Endothelial cell of umbilical vein (primary cell): ENCODE measurements at regions not wholly inside any gene's neighbourhood (a gene's known extent, or its start where the extent isn't known, plus 50 kb on each side); places are given as distances from the start of the nearest gene placed in this dataset.

ENCODE experiments used
- BruUV-seq: library from RNA; stranded (reverse); fragments of 400-500 nt; replicated peaks from 2 replicates; lab custom pipeline; 2021; lab: Mats Ljungman, UMichigan
- CTCF ChIA-PET: fragments of 300-600, 350-600 bp; sonication (Branson Sonifier 250); formaldehyde crosslinking; loops from one replicate; lab custom pipeline; 2021; ENCODE audit warnings: antibody characterized with exemption, inconsistent platforms; lab: Charles Lee
- POLR2A ChIA-PET: fragments of 300-600, 350-600 bp; sonication (Branson Sonifier 250); formaldehyde crosslinking; loops from one replicate; lab custom pipeline; 2021; ENCODE audit warnings: antibody characterized with exemption, inconsistent platforms; lab: Charles Lee
- DNase-seq: peaks from one replicate; pipeline ENCODE4 v3.0.0-alpha.2; 2011; ENCODE audit warnings: low read depth, low spot score
- FAIRE-seq: peaks from 2 replicates; lab custom pipeline; 2011; peaks lifted over from hg19 to GRCh38; lab: Jason Lieb, UNC
- H2AFZ ChIP-seq: 2 replicates; pipeline ENCODE4 v1.6.0; 2012; ENCODE audit warnings: low read depth, low read length, control low read depth, inconsistent platforms
- H3K27ac ChIP-seq: 2 replicates; pipeline ENCODE4 v1.5.1; 2011; ENCODE audit warnings: low read depth, mild to moderate bottlenecking, control low read depth, low read length, moderate library complexity; ENCODE audit not compliant: insufficient read depth
- H3K27me3 ChIP-seq, 2 experiments: 2 replicates each; pipeline versions ENCODE4 v1.6.0 to v1.6.1; 2011; ENCODE audit warnings: low read length in 2 of 2, mixed read lengths in 1 of 2; ENCODE audit not compliant: control insufficient read depth in 2 of 2, insufficient read depth in 2 of 2
- H3K36me3 ChIP-seq, 2 experiments: 2 replicates in 1 of 2; 3 replicates in 1 of 2; pipeline ENCODE4 v1.5.1; 2011; ENCODE audit warnings: low read length in 2 of 2, mild to moderate bottlenecking in 1 of 2, moderate library complexity in 1 of 2; ENCODE audit not compliant: control insufficient read depth in 2 of 2, insufficient read depth in 2 of 2; ENCODE audit errors: extremely low read depth in 1 of 2
- H3K4me1 ChIP-seq: 3 replicates; pipeline ENCODE4 v1.5.1; 2011; ENCODE audit warnings: mild to moderate bottlenecking, low read length; ENCODE audit not compliant: control insufficient read depth, insufficient read depth; ENCODE audit errors: extremely low read depth
- H3K4me2 ChIP-seq: 2 replicates; pipeline ENCODE4 v1.6.1; 2011; ENCODE audit warnings: low read length, control low read depth, mixed read lengths; ENCODE audit not compliant: insufficient read depth
- H3K4me3 ChIP-seq, 3 experiments: fragments of 200-600 bp in 1 of 3; sonication (generic), shearing (Covaris generic) in 1 of 3; replicated peaks in 1 of 3; 2 replicates each; pipeline ENCODE4 v1.5.1; 2011 to 2016; ENCODE audit warnings: control low read depth in 3 of 3, low read length in 3 of 3, mild to moderate bottlenecking in 2 of 3, inconsistent platforms in 1 of 3, low read depth in 1 of 3, moderate library complexity in 1 of 3; ENCODE audit not compliant: insufficient read depth in 1 of 3
- H3K79me2 ChIP-seq: 2 replicates; pipeline ENCODE4 v1.6.0; 2012; ENCODE audit warnings: low read length, inconsistent platforms; ENCODE audit not compliant: control insufficient read depth, insufficient read depth
- H3K9ac ChIP-seq: replicated peaks from 2 replicates; pipeline ENCODE3; 2011; ENCODE audit warnings: low read length, control low read depth; ENCODE audit not compliant: insufficient read depth; ENCODE audit errors: extremely low read depth
- H3K9me1 ChIP-seq: replicated peaks from 3 replicates; pipeline ENCODE4 v1.6.0; 2011; ENCODE audit warnings: mild to moderate bottlenecking, low read length; ENCODE audit not compliant: control insufficient read depth, insufficient read depth; ENCODE audit errors: extremely low read depth
- H3K9me3 ChIP-seq: replicated peaks from 2 replicates; pipeline ENCODE4 v1.5.1; 2012; ENCODE audit warnings: low read length, inconsistent platforms; ENCODE audit not compliant: control insufficient read depth, insufficient read depth
- H4K20me1 ChIP-seq: replicated peaks from 2 replicates; pipeline ENCODE3; 2011; ENCODE audit warnings: mild to moderate bottlenecking, low read length; ENCODE audit not compliant: control insufficient read depth, insufficient read depth; ENCODE audit errors: extremely low read depth
- EZH2 ChIP-seq: IDR thresholded peaks from 2 replicates; pipeline ENCODE4 v1.6.1; 2012; ENCODE audit warnings: borderline replicate concordance, low read depth, mild to moderate bottlenecking, moderate library complexity, low read length, inconsistent platforms; ENCODE audit not compliant: severe bottlenecking
- FOS ChIP-seq: IDR thresholded peaks from 2 replicates; pipeline ENCODE4 v1.6.1; 2011; ENCODE audit warnings: mild to moderate bottlenecking, low read length, moderate library complexity, borderline replicate concordance; ENCODE audit not compliant: insufficient read depth
- GATA2 ChIP-seq: IDR thresholded peaks from 2 replicates; pipeline ENCODE4 v1.7.0; 2011; ENCODE audit warnings: low read depth, mild to moderate bottlenecking, moderate library complexity, mixed read lengths, low read length; ENCODE audit not compliant: insufficient read length, insufficient read depth
- JUN ChIP-seq: IDR thresholded peaks from 2 replicates; pipeline ENCODE4 v1.6.1; 2011; ENCODE audit warnings: borderline replicate concordance, low read depth; ENCODE audit not compliant: insufficient read length, insufficient read depth
- MYC ChIP-seq: IDR thresholded peaks from one replicate; pipeline ENCODE4 v1.6.1; 2011; ENCODE audit warnings: mild to moderate bottlenecking, low read depth, low read length
- POLR2A ChIP-seq: IDR thresholded peaks from 2 replicates; pipeline ENCODE4 v1.6.1; 2012; ENCODE audit warnings: low read depth, mild to moderate bottlenecking, control low read depth, low read length
- POLR2AphosphoS5 ChIP-seq: IDR thresholded peaks from 2 replicates; pipeline ENCODE4 v1.6.1; 2012; ENCODE audit warnings: low read depth, mild to moderate bottlenecking, control low read depth, low read length, moderate library complexity; ENCODE audit not compliant: insufficient read depth
- dilution Hi-C: fragments of 300-500 bp; cut with MboI; formaldehyde crosslinking; loops from one replicate; pipeline ENCODE4 v1.15.0; 2019; ENCODE audit warnings: low sequenced_read_pairs; ENCODE audit not compliant: extremely low pct_ligation_motif_present
- intact Hi-C: fragments of 100-400 bp; cut with micrococcal nuclease; formaldehyde crosslinking; loops from one replicate; pipeline ENCODE4 v1.10.0; 2022
- TF ChIP-seq, protein P1 (sequence below), 2 donors: IDR thresholded peaks; 1 replicate in 1 of 2; 2 replicates in 1 of 2; pipeline ENCODE4 v1.5.1; 2011; ENCODE audit warnings: low read length in 2 of 2, mild to moderate bottlenecking in 2 of 2, moderate library complexity in 2 of 2, control low read depth in 1 of 2, inconsistent platforms in 1 of 2, low read depth in 1 of 2; ENCODE audit not compliant: insufficient read depth in 1 of 2; ENCODE audit errors: extremely low read depth in 1 of 2
- TF ChIP-seq, protein P2 (sequence below): IDR thresholded peaks from 2 replicates; pipeline ENCODE4 v1.6.1; 2011; ENCODE audit not compliant: insufficient read depth, insufficient read length

DNA sequence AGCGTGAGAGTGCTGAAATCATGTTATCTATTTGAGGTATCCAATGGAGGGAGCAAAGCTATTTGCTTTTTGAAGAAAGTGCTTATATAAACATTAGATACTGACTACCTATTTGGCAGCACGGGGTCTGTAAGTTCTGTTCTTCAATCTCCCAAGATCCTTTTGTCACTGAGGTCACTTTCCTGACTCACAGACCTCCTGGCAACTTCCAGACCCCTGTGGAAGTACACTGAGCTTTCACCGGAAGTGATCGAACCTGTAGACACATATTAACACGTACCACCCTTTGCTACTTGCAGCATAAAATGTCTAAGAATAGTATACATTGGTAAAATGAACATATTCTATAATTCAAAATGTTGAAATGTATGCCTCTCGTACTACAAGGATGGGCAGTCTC lies 452.6 kb upstream of the ST6GAL2 start:
- H3K27me3 ChIP-seq, result no peaks in the 10 kb centered on the region
- no peaks in the 10 kb centered on the region for H3K36me3 ChIP-seq
- H3K9ac ChIP-seq, result no peak overlapping the region
- no peak overlapping the region for H3K4me3 ChIP-seq
- H2AFZ ChIP-seq, result no peak overlapping the region
- no peaks in the 10 kb centered on the region for H3K4me1 ChIP-seq
- H3K79me2 ChIP-seq, result no peaks in the 10 kb centered on the region
- peaks cover 3% of the 10 kb centered on the region for H3K9me3 ChIP-seq
- dilution Hi-C loops, result no loop called here
- no peaks in the 10 kb centered on the region for H4K20me1 ChIP-seq
- ChIA-PET POLR2A (no interaction called here), CTCF (no interaction called here)
- H3K27ac ChIP-seq, result no peak overlapping the region
- intact Hi-C loops, result no loop called here
- FAIRE-seq, result no peak
- no peak for DNase-seq
- TF ChIP-seq MYC, result no peak
- TF ChIP-seq, protein P1, sequence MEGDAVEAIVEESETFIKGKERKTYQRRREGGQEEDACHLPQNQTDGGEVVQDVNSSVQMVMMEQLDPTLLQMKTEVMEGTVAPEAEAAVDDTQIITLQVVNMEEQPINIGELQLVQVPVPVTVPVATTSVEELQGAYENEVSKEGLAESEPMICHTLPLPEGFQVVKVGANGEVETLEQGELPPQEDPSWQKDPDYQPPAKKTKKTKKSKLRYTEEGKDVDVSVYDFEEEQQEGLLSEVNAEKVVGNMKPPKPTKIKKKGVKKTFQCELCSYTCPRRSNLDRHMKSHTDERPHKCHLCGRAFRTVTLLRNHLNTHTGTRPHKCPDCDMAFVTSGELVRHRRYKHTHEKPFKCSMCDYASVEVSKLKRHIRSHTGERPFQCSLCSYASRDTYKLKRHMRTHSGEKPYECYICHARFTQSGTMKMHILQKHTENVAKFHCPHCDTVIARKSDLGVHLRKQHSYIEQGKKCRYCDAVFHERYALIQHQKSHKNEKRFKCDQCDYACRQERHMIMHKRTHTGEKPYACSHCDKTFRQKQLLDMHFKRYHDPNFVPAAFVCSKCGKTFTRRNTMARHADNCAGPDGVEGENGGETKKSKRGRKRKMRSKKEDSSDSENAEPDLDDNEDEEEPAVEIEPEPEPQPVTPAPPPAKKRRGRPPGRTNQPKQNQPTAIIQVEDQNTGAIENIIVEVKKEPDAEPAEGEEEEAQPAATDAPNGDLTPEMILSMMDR (IDR thresholded peaks at IDR 0.05; ENCODE audit: extremely low read depth in 1 of 2, insufficient read depth in 1 of 2, low read depth in 1 of 2, low read length in 2 of 2), result no peak
- no peak for TF ChIP-seq EZH2
- TF ChIP-seq, protein P2, sequence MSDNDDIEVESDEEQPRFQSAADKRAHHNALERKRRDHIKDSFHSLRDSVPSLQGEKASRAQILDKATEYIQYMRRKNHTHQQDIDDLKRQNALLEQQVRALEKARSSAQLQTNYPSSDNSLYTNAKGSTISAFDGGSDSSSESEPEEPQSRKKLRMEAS, result no peak
- TF ChIP-seq JUN, result no peak
- no peak for TF ChIP-seq POLR2A
- TF ChIP-seq POLR2AphosphoS5, result no peak
- TF ChIP-seq FOS, result no peak
- TF ChIP-seq GATA2, result no peak
- no TSS peak for BruUV-seq
- H3K9me1 ChIP-seq, result no peaks in the 10 kb centered on the region
- no peak overlapping the region for H3K4me2 ChIP-seq
